ENCODE measurements at regions not wholly inside any gene's neighbourhood (a gene's known extent, or its start where the extent isn't known, plus 50 kb on each side); places are given as distances from the start of the nearest gene placed in this dataset.
"Not testable (repeated sequence)": the region's sequence is repeated elsewhere in the genome, so short reads cannot be mapped to it uniquely, and the experiment has no call there.

GRCh38 chr12:46562625-46563225, 190.2 kb upstream of the SLC38A2 start:
- DNase-seq, result no peak

GRCh38 chr12:46561769-46562624, 189.4 kb upstream of the SLC38A2 start:
- DNase-seq, result not testable (repeated sequence)

GRCh38 chr12:46560874-46561273, 188.3 kb upstream of the SLC38A2 start:
- no peak for DNase-seq

GRCh38 chr12:46560089-46560488, 187.5 kb upstream of the SLC38A2 start:
- no peak for DNase-seq

GRCh38 chr12:46559311-46559710, 186.7 kb upstream of the SLC38A2 start:
- DNase-seq, result no peak

GRCh38 chr12:46558677-46559076, 186.1 kb upstream of the SLC38A2 start:
- no peak for DNase-seq

GRCh38 chr12:46557539-46558373, 185.2 kb upstream of the SLC38A2 start:
- DNase-seq, result no peak

- DNase-seq, result no peak
Observed at GRCh38 chr12:46556819-46557524, 184.4 kb upstream of the SLC38A2 start.

GRCh38 chr12:46556105-46556559, 183.6 kb upstream of the SLC38A2 start:
- no peak for DNase-seq

GRCh38 chr12:46555406-46555852, 182.9 kb upstream of the SLC38A2 start:
- no peak for DNase-seq

GRCh38 chr12:46554460-46554859, 181.9 kb upstream of the SLC38A2 start:
- no peak for DNase-seq

- DNase-seq, result no peak
Observed at GRCh38 chr12:46553911-46554310, 181.3 kb upstream of the SLC38A2 start.

GRCh38 chr12:46553266-46553665, 180.7 kb upstream of the SLC38A2 start:
- DNase-seq, result no peak

- no peak for DNase-seq
Observed at GRCh38 chr12:46550266-46550879, 177.8 kb upstream of the SLC38A2 start.

GRCh38 chr12:46549527-46550265, 177.1 kb upstream of the SLC38A2 start:
- DNase-seq, result no peak

- no peak for DNase-seq
Observed at GRCh38 chr12:46548605-46549071, 176.1 kb upstream of the SLC38A2 start.

GRCh38 chr12:46547421-46548354, 175.1 kb upstream of the SLC38A2 start:
- no peak for DNase-seq

GRCh38 chr12:46546634-46547273, 174.2 kb upstream of the SLC38A2 start:
- no peak for DNase-seq

- not testable (repeated sequence) for DNase-seq
Observed at GRCh38 chr12:46543378-46543795, 170.8 kb upstream of the SLC38A2 start.

GRCh38 chr12:46538976-46539375, 166.4 kb upstream of the SLC38A2 start:
- no peak for DNase-seq

Data from COR-L47 (cell line).